ENCODE measurements at regions not wholly inside any gene's neighbourhood (a gene's known extent, or its start where the extent isn't known, plus 50 kb on each side); places are given as distances from the start of the nearest gene placed in this dataset.

DNA sequence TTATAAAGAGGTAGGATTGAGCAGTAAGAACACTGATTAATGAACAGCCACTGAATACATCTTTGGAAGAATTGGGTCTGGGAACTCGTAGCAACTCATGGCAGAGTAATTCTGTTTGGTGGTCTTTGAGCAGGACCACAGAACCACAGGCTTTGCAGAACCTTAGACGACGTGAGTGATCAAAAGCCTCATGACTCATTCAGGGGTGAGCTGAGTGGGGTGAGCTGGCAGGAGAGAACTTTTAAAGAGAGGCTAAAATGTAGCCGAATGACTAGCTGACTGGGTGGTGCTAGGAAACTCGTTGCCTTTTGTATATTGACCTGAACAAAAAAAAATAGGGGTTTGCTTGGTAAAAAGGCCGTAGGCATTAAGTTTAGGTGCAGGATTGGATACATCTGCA lies 313.8 kb downstream of the TGFB2 start:
- Histone ChIP-seq H3K4me2 (no peak overlapping the region), H3K4me1 (ENCODE audit: low read depth, poor library complexity, severe bottlenecking) (no peaks in the 10 kb centered on the region), H3K79me2 (ENCODE audit: insufficient read depth, low read depth) (no peaks in the 10 kb centered on the region), H3K4me3 (IDR thresholded peaks at IDR 0.05; ENCODE audit: insufficient read depth, low read depth, low read length) (no peak overlapping the region), H3K27ac (no peak overlapping the region), H3K9ac (no peak overlapping the region), H3K27me3 (ENCODE audit: insufficient read depth, low read depth) (no peaks in the 10 kb centered on the region), H4K20me1 (ENCODE audit: insufficient read depth) (no peaks in the 10 kb centered on the region), H2AFZ (ENCODE audit: low read depth) (no peak overlapping the region), H3K36me3 (ENCODE audit: insufficient read depth) (no peaks in the 10 kb centered on the region)
- no peak for TF ChIP-seq CTCF (conservative IDR thresholded peaks at IDR 0.05; ENCODE audit: low read depth, low read length)

- H2AFZ ChIP-seq (ENCODE audit: low read depth): no peak overlapping the region
- TF ChIP-seq CTCF (conservative IDR thresholded peaks at IDR 0.05; ENCODE audit: low read depth, low read length): no peak
- H3K36me3 ChIP-seq (ENCODE audit: insufficient read depth): no peaks in the 10 kb centered on the region
- no peak overlapping the region for H3K27ac ChIP-seq
- no peaks in the 10 kb centered on the region for H3K27me3 ChIP-seq (ENCODE audit: insufficient read depth, low read depth)
- H4K20me1 ChIP-seq (ENCODE audit: insufficient read depth): no peaks in the 10 kb centered on the region
- no peak overlapping the region for H3K9ac ChIP-seq
- no peak overlapping the region for H3K4me3 ChIP-seq (IDR thresholded peaks at IDR 0.05; ENCODE audit: insufficient read depth, low read depth, low read length)
- no peaks in the 10 kb centered on the region for H3K4me1 ChIP-seq (ENCODE audit: low read depth, poor library complexity, severe bottlenecking)
- no peak overlapping the region for H3K4me2 ChIP-seq
- H3K79me2 ChIP-seq (ENCODE audit: insufficient read depth, low read depth): no peaks in the 10 kb centered on the region
Measured at GRCh38 chr1:218659911-218660677, 315.0 kb downstream of the TGFB2 start.

- H3K27ac ChIP-seq: no peak overlapping the region
- no peaks in the 10 kb centered on the region for H3K79me2 ChIP-seq (ENCODE audit: insufficient read depth, low read depth)
- no peak overlapping the region for H2AFZ ChIP-seq (ENCODE audit: low read depth)
- no peak overlapping the region for H3K4me2 ChIP-seq
- H3K9ac ChIP-seq: no peak overlapping the region
- H3K36me3 ChIP-seq (ENCODE audit: insufficient read depth): no peaks in the 10 kb centered on the region
- no peak for TF ChIP-seq CTCF (conservative IDR thresholded peaks at IDR 0.05; ENCODE audit: low read depth, low read length)
- no peak overlapping the region for H3K4me3 ChIP-seq (IDR thresholded peaks at IDR 0.05; ENCODE audit: insufficient read depth, low read depth, low read length)
- H4K20me1 ChIP-seq (ENCODE audit: insufficient read depth): no peaks in the 10 kb centered on the region
- H3K27me3 ChIP-seq (ENCODE audit: insufficient read depth, low read depth): no peaks in the 10 kb centered on the region
- H3K4me1 ChIP-seq (ENCODE audit: low read depth, poor library complexity, severe bottlenecking): no peaks in the 10 kb centered on the region
Measured at GRCh38 chr1:218660678-218661053, 315.5 kb downstream of the TGFB2 start.

GRCh38 chr1:218661411-218661810 lies 316.3 kb downstream of the TGFB2 start:
- Histone ChIP-seq H3K27ac (no peak overlapping the region), H3K4me1 (ENCODE audit: low read depth, poor library complexity, severe bottlenecking) (no peaks in the 10 kb centered on the region), H4K20me1 (ENCODE audit: insufficient read depth) (no peaks in the 10 kb centered on the region), H3K4me2 (no peak overlapping the region), H3K27me3 (ENCODE audit: insufficient read depth, low read depth) (no peaks in the 10 kb centered on the region), H3K36me3 (ENCODE audit: insufficient read depth) (no peaks in the 10 kb centered on the region), H3K4me3 (IDR thresholded peaks at IDR 0.05; ENCODE audit: insufficient read depth, low read depth, low read length) (no peak overlapping the region), H2AFZ (ENCODE audit: low read depth) (no peak overlapping the region), H3K9ac (no peak overlapping the region), H3K79me2 (ENCODE audit: insufficient read depth, low read depth) (no peaks in the 10 kb centered on the region)
- no peak for TF ChIP-seq CTCF (conservative IDR thresholded peaks at IDR 0.05; ENCODE audit: low read depth, low read length)

Data from KMS-11 (cell line).